ENCODE measurements at regions not wholly inside any gene's neighbourhood (a gene's known extent, or its start where the extent isn't known, plus 50 kb on each side); places are given as distances from the start of the nearest gene placed in this dataset.
"Not testable (repeated sequence)": the region's sequence is repeated elsewhere in the genome, so short reads cannot be mapped to it uniquely, and the experiment has no call there.

DNA sequence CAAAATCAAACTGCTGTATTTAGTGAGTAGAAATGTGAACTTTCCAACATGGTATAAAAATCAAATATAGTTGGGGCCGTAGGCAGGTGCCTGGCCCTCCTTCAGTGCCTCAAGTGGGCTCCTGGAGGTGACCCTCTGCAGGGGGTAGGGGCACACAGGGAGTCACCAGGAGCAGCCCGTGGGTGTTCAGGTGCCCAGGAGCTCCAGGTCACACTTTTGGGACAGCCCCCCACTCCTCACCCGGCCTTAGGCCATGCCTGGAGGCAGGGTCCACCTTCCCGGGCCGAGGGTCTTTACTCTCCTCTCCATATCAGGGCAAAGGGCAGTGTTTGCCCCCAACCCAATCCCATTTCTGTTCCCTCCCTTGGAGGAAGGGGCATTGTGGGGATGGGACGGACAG lies 108.0 kb upstream of the MTAP start:
- DNase-seq (ENCODE audit: low read depth, low spot score): no peak

DNA sequence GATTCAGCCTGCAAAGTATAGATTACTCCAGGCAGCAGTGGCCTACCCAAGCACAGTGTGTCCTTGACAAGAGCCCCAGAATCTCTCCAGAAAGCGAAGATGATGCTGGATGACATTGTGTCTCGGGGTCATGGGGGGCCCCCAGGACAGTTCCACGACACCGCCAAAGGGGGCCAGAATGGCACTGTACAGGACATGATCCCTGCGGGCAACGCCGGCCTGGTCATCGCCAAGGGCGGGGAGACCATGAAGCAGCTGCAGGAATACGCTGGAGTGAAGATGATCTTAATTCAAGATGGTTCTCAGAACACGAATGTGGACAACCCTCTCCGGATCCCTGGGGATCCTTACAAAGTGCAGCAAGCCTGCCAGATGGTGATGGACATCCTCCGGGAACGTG lies 107.0 kb upstream of the MTAP start:
- no peak for DNase-seq (ENCODE audit: low read depth, low spot score)

DNA sequence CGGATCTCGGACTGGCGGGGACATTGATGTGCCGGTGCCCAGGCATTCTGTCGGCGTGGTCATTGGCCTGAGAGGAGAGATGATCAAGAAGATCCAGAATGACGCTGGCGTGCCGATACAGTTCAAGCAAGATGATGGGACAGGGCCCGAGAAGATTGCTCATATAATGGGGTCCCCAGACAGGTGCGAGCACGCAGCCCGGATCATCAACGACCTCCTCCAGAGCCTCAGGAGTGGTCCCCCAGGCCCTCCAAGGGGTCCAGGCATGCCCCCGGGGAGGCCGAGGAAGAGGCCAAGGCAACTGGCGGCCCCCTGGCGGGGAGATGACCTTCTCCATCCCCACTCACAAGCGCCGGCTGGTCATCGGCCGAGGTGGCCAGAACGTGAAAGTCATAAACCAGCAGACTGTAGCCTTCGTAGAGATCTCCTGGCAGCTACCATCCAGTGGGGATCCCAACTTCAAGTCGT lies 106.5 kb upstream of the MTAP start:
- DNase-seq (ENCODE audit: low read depth, low spot score): no peak

DNA sequence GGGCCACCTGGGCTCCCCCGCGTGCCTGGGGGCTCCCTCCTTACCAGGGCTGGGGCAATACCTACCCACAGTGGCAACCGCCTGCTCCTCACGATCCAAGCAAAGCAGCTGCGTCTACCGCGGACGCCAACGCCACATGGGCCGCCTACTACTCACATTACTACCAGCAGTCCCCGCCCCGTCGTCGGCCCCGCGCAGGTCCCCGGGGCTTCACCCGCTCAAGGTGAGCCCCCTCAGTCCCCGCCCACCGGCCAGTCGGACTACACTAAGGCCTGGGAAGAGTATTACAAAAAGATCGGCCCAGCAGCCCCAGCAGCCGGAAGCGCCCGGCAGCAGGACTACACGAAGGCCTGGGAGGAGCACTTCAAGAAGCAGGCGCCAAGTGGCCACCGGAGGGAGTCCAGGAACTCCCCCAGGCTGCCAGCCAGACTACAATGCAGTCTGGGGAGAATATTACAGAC lies 106.0 kb upstream of the MTAP start:
- no peak for DNase-seq (ENCODE audit: low read depth, low spot score)

DNA sequence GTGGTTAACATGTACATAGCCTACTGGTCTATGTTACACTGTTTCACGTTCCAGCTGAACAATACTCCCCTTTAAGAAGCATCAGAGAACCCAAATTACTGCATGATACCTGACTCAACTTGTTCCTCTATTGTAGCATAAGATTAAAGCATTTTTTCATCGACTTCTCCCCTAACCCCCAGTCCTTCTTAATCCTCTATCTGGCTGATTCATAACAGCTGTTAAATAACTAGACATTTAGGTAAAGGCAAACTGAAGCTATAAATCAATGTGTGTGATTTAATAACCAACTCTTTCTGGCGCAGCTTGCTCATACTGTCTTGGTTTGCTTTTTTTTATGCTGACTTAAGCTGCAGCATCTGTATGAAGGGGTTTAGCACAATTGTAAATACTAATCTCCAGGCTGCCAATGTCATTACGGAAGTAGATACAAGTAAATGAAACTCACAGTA lies 94.2 kb upstream of the MTAP start:
- no peak for DNase-seq (ENCODE audit: low read depth, low spot score)

DNA sequence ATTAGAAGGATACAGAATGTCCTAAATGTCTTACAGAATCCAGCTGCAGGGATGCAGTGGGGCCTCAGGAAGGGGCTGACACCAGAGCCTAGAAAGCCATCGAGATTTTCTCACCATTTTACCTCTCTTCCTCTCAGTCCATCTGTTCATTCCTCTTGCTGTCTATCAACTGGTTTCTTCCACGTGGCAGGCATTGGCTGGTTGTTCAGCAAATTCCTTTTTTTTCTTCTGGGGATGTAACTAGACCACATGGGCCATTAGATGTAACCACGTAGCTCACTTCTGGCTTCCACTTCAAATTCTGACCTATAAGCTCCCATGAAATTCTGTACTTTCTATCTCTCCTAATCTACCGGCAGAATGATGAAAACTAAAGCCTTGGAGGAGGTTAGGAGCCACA lies 93.6 kb upstream of the MTAP start:
- DNase-seq (ENCODE audit: low read depth, low spot score): no peak

DNA sequence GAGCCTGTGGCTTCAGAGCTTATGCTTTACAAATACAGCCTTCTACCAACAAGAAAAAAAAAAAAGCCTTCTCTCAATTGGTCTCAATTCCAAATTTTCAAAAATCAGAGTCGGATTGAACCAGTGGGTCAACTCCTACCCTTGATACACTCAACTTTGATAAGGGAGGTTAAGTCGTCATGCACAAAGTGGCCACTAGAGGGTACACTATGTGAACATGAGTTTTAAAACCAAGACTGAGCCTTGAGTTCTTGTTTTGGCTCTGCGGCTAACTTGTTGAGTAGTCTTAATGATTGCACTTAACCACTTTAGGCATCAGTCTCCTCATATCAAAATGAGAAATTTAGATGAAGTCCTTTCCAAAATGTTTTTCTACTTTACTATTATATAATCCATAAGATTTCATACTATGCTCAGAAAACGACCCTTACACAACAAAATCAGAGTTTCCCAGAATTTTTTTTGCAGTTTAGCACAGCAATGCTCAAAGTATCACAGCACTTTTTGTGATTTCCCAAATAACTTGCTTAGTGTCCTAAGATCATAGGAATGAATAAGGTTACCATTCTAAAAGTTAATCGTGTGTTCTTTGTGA lies 92.9 kb upstream of the MTAP start:
- no peak for DNase-seq (ENCODE audit: low read depth, low spot score)

DNA sequence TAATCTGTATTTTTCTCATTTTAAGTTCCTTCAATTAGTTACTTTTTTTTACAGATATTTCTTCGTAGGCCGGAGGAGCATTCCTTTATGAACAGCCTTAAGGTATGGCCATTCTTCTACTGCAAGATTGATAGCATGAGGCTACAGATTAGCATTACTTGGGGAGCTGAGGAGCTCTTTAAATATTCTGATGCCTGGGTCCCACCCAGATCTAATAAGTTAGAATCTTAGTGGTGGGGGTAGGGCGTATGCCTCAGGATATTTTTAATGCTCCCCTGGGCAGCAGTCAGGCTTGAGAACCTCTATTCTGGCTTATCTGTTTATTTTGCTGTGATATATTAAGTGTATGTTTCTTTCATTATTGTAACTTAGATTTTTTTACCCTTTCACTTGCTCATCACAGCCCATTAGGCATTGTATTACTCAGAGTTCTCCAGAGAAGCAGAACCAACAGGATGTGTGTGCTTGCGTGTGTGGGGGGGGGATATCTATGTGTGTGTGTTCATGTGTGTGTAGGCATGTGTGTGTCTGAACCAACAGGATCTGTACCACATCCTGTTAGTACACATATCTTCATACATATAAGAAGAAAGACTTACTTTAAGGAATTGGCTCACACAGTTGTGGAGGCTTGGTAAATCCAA lies 91.8 kb upstream of the MTAP start:
- DNase-seq (ENCODE audit: low read depth, low spot score): no peak

DNA sequence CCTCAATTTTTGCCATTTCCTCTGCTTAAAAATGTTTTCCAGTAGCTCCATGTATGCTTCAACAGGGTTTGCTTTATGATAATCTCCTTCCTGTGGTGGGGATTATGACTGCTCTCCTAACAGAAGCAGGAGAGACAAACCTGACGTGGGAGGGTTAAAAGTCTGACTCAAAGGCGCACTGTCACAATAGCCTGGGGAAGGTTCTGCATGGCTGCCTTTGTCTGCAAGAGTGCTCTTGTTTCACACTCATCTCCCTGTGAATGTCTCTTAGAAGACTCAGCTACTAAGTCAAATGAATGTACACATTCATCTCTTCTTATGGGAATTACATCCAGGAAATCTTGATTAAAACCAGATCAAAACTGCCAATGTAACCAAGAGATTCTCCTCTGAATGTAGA lies 90.9 kb upstream of the MTAP start:
- DNase-seq (ENCODE audit: low read depth, low spot score): no peak

DNA sequence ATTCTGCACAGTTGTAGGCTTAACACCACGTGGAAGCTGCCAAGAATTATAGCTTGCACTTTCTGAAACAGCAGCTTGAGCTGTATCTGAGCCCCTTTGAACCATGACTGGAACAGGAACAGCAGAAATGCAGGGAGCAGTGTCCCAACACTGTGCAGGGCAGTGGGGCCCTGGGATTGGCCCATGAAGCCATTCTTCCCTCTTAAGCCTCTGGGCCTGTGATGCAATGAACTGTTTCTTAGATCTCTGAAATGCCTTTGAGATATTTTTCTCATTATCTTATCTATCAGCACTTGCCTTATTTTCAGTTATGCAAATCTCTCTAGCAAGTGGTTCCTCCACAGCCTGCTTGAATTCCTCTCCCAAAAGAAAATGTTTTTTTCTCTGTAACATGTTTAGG lies 87.0 kb upstream of the MTAP start:
- DNase-seq (ENCODE audit: low read depth, low spot score): no peak

DNA sequence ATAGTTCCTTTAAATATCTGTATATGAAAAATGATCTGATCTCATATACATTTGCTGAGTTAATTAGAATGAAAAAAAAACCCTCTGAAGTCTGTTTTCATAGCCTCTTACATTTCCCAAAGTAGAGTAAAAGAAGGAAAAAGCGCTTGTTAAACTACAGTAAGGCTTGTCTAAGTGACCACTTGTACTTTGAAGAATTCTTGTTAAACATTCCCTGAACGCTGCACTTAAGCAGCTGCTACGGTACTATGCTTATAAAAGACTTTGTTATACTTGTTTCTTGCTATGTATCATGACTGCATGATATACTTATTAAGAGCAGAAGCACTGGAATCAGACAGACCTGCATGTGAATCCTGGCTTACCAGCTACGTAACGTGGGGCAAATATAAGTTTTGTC lies 81.7 kb upstream of the MTAP start:
- no peak for DNase-seq (ENCODE audit: low read depth, low spot score)

DNA sequence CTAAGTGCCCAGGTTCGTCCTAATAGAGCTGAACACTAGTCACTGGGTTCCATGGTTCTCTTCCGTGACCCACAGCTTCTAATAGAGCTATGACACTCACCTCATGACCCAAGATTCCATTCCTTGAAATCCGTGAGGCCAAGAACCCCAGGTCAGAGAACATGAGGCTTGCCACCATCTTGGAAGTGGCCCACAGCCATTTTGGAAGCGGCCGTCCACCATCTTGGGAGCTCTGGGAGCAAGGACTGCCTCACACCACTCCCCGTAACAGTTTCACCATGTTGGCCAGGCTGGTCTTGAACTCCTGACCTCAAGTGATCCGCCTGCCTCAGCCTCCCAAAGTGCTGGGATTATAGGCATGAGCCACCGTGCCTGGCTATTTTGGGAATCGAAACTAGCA lies 75.0 kb upstream of the MTAP start:
- not testable (repeated sequence) for DNase-seq (ENCODE audit: low read depth, low spot score)

DNA sequence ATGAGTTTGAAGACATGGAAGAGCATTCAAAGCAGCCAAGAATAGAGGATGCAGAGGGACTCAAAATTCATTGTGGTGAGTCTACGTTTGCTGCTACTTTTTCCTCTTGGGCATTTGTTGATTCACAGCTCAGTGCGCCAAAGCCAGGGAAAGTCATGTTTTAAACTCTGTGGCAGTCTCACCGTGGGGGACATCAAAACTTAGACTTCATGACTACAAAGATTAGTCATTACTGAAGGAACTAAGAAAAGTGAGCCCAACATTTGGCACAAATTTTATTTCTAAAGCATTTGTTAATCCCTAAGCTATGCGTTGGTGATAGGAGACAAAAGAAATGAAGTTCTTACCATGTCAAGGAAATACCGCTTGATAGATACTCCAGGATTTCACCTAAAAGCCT lies 73.7 kb upstream of the MTAP start:
- peak; percentile 21 for DNase-seq (ENCODE audit: low read depth, low spot score)

DNA sequence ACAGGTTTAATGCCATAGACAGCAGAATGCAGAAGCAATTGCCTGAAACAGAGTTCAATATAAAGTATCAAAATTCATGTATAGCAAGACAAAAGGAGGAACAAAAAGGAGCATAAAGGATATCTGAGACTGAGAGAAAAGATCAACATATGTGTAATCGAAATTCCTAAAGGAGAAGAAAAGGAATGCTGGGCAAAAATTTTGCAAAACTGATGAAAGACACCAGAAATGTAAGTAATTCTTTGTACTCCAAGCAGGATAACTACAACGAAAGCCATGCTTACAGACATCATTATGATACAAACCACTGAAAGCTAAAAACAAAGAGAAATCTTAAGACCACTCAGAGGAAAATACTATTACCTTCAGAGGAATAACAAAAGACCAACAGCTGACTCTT lies 72.8 kb upstream of the MTAP start:
- no peak for DNase-seq (ENCODE audit: low read depth, low spot score)

DNA sequence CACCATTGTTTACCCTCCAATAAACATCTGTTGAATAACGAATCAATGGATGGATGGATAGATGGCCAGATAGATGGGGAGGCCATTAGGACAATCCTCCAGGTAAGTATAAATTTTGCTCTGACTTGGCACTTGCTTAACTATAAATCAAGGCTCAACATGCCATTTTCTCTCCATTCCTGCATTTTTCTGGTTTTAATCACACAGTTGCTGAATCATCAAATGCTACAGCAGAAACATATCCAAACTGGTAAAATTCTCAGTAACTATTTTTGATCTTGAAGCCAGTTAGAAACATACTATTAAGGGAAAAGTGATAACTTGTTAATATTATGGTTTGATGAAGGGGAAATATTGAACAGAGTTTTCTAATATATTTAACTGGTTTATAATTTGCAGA lies 71.5 kb upstream of the MTAP start:
- DNase-seq (ENCODE audit: low read depth, low spot score): no peak

DNA sequence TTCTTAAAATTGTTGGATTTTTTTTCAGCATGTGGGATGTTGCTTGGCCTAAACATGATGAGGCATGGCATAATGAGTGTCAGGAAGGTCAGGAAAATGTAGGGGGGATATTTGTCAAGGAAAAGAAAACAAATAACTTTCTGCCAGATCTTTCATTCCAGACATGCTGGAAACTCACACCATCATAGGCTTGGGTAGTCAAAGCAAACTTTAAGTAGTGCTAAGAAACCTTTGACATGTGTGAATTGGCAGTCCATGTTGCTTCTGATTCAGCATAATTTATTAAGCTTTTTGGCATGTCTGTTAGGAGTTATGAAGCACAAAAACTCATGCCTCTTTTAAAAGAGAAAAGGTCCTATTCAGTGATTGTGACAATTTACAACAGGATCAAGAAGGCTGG lies 61.3 kb upstream of the MTAP start:
- DNase-seq (ENCODE audit: low read depth, low spot score): no peak

DNA sequence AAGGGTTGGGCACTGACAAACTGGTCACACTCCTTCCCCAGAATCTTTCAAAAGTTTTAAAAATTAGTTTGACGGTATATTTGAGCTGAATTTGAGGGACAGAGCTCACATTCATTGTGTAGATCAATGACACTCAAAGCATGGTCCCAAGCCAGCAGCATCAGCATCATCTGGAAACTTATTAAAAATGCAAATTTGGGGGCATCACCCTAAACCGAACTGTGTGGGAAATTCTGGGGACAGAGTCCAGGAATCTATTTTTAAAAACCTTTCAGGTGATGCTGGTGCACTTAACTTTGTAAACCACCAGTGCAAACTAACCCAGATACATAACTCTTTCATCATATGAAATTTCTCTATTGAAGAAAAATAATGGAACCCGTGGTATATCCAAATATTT lies 58.1 kb upstream of the MTAP start:
- no peak for DNase-seq (ENCODE audit: low read depth, low spot score)

DNA sequence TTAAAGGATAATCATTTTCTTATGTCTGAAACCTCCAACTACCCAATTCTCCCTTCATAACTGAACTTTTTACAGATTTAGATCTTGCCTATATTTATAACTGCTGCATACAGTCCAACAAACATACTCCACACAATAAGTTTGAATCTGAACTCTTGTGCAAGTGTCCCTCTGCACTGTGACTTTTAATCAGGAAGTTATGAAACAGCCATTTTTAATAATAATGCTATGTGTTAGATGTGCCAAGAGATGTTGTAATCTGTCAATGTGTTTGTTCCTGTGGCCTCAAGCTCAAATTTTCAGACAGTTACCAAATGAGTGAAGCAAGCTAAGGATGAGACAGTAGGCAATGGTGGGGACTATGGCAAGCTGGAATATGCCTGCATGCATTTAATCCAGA lies 57.6 kb upstream of the MTAP start:
- DNase-seq (ENCODE audit: low read depth, low spot score): no peak

DNA sequence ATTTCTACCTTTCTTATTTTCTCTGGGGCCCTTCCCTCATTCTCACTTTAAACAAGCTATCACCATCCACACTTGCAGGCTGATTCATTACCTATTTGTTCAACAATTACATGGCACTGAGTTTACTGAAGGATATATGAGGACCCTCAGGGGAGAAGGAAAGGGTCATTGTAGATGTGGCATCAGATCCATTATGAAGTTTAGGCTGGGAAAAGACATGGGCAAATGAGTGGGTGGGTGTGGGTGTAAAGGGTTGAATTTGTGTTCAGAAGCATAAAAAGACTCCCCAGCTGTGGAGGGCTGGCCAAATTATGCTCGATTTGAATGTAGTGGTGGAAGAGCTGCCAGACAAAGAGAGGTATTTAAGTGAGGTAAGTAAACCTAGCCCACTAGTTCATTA lies 55.9 kb upstream of the MTAP start:
- DNase-seq (ENCODE audit: low read depth, low spot score): no peak

DNA sequence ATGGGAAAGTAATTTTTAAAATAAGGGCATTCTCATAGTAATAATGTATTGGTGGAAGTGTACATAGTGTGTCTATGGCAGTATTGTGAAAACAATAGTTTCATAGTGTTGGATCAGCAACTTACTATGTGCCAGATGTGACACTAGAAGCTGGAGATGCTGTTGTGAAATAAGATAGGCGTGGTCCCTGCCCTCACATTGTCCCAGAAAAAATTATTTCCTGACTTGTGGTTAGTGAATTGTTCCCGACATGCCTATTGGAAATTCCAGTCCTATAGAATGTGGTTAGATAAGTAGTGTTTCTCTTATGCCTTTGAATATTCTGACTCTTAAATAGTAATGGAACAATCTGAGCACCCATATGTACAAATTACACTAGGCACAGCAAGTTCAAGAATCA lies 55.3 kb upstream of the MTAP start:
- no peak for DNase-seq (ENCODE audit: low read depth, low spot score)

DNA sequence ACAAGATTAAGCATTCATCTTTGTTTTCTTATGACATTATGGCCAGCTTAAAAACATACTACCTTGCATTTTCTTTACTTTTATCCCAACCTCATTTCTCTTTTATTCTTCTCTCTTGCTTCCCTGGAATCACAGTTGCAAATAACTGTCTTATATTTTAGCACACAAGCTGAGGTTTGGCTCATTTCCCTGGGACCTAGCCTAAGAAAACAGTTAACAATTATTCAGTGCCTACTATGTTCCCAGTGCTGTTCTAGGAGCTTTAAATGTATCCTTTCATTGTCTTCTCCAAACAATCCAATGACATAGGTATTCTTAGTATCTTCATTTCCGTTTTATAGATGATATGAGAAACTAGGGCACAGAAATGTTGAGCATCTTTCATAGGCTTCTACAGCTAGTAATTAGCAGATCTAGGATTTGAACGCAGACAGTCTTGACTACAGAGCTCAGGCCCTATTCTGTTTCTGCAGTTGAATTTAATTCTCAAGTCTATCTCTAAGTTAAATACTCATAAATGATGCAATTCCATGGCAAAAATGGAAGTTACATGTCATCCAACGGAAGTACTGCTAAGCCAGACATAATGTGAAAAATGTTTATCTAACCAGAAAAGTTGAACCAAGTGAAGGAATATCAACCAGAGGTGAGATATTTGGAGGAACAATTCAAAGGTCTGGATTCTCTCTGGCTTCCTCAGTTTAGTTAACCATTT lies 52.3 kb upstream of the MTAP start:
- DNase-seq (ENCODE audit: low read depth, low spot score): no peak

DNA sequence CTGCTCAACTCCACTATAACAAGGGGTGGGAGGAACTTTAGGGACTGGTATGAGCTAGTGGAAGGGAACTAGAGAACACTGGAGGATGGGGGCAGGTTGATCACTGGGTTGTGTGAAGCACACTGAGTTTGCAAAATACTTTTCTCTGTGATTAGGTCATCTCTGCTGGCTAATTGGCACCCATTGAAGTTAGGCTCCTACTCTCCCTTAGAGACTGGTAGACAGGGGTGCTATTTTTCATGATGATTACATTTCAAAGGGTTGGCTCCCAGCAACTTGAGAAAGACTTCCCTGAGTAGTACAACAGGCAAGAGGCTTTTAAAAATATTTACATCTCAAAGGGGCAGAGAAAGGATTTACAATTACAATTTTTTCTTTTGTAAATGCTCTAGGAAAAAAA lies 50.4 kb upstream of the MTAP start:
- DNase-seq (ENCODE audit: low read depth, low spot score): no peak

Measured in smooth muscle cell of the brain vasculature (primary cell).